HuH-7 (cell line): ENCODE measurements at regions not wholly inside any gene's neighbourhood (a gene's known extent, or its start where the extent isn't known, plus 50 kb on each side); places are given as distances from the start of the nearest gene placed in this dataset.

ENCODE experiments used
- DNase-seq: peaks from one replicate; pipeline ENCODE4 v3.0.0; 2011; ENCODE audit warnings: low spot score

- DNase-seq = peak; percentile 17
Observed at GRCh38 chr12:118850244-118850825, 131.0 kb upstream of the SRRM4 start.

- DNase-seq = no peak
Observed at GRCh38 chr12:118851891-118852290, 129.4 kb upstream of the SRRM4 start.

- no peak for DNase-seq
Observed at GRCh38 chr12:118853634-118854033, 127.7 kb upstream of the SRRM4 start.

GRCh38 chr12:118855858-118856257 is 125.5 kb upstream of the SRRM4 start:
- DNase-seq = no peak

- DNase-seq = no peak
Observed at GRCh38 chr12:118866346-118866745, 115.0 kb upstream of the SRRM4 start.

GRCh38 chr12:118870551-118870950 is 110.8 kb upstream of the SRRM4 start:
- DNase-seq = no peak

- DNase-seq = no peak
Observed at GRCh38 chr12:118874698-118875548, 106.4 kb upstream of the SRRM4 start.

GRCh38 chr12:118880720-118881493 is 100.4 kb upstream of the SRRM4 start:
- no peak for DNase-seq

- no peak for DNase-seq
Observed at GRCh38 chr12:118884226-118884625, 97.1 kb upstream of the SRRM4 start.

GRCh38 chr12:118900993-118901392 is 80.3 kb upstream of the SRRM4 start:
- no peak for DNase-seq

GRCh38 chr12:118908811-118909210 is 72.5 kb upstream of the SRRM4 start:
- DNase-seq = no peak

GRCh38 chr12:118912697-118913270 is 68.6 kb upstream of the SRRM4 start:
- DNase-seq = no peak

GRCh38 chr12:118921761-118922160 is 59.6 kb upstream of the SRRM4 start:
- DNase-seq = no peak

GRCh38 chr12:118922405-118922804 is 58.9 kb upstream of the SRRM4 start:
- no peak for DNase-seq

GRCh38 chr12:118925407-118925806 is 55.9 kb upstream of the SRRM4 start:
- no peak for DNase-seq

GRCh38 chr12:118925826-118926225 is 55.5 kb upstream of the SRRM4 start:
- DNase-seq = no peak
